ENCODE measurements at regions not wholly inside any gene's neighbourhood (a gene's known extent, or its start where the extent isn't known, plus 50 kb on each side); places are given as distances from the start of the nearest gene placed in this dataset.

DNA sequence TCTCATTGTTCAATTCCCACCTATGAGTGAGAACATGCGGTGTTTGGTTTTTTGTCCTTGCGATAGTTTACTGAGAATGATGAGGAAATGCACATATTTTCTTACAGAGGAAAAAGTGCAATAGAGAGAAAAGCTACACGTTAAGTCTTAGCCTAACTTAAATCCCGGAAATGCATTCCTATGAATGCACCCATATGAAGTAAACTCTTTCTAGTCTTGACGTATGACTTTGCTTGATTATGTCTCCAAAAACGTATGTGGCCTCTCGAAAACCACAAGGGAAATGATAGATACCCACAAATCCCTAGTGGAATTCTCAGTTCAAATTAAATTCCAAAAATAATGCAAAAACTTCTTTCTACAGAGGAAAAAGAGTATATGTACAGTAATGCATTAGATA, 90.7 kb upstream of the SASH1 start:
- Histone ChIP-seq H3K4me3 (ENCODE audit: low read depth, low read length) (no peak overlapping the region), H3K36me3 (ENCODE audit: control insufficient read depth, insufficient read depth, low read length) (no peaks in the 10 kb centered on the region), H3K27me3 (ENCODE audit: control insufficient read depth, insufficient read depth, low read length) (no peaks in the 10 kb centered on the region)
- no peak for TF ChIP-seq CTCF (IDR thresholded peaks at IDR 0.05; ENCODE audit: insufficient read depth, low read length, severe bottlenecking)
- DNase-seq (ENCODE audit: low read depth) (no peak), FAIRE-seq (no peak)

- Histone ChIP-seq H3K27me3 (ENCODE audit: control insufficient read depth, insufficient read depth, low read length) (no peaks in the 10 kb centered on the region), H3K4me3 (ENCODE audit: low read depth, low read length) (no peak overlapping the region), H3K36me3 (ENCODE audit: control insufficient read depth, insufficient read depth, low read length) (no peaks in the 10 kb centered on the region)
- no peak for DNase-seq (ENCODE audit: low read depth)
- TF ChIP-seq CTCF (IDR thresholded peaks at IDR 0.05; ENCODE audit: insufficient read depth, low read length, severe bottlenecking) = no peak
- FAIRE-seq = no peak
Observed at GRCh38 chr6:148257810-148258209, 84.8 kb upstream of the SASH1 start.

GRCh38 chr6:148258868-148259267, 83.8 kb upstream of the SASH1 start:
- no peak for TF ChIP-seq CTCF (IDR thresholded peaks at IDR 0.05; ENCODE audit: insufficient read depth, low read length, severe bottlenecking)
- Histone ChIP-seq H3K36me3 (ENCODE audit: control insufficient read depth, insufficient read depth, low read length) (no peaks in the 10 kb centered on the region), H3K4me3 (ENCODE audit: low read depth, low read length) (no peak overlapping the region), H3K27me3 (ENCODE audit: control insufficient read depth, insufficient read depth, low read length) (no peaks in the 10 kb centered on the region)
- DNase-seq (ENCODE audit: low read depth) (no peak), FAIRE-seq (no peak)

DNA sequence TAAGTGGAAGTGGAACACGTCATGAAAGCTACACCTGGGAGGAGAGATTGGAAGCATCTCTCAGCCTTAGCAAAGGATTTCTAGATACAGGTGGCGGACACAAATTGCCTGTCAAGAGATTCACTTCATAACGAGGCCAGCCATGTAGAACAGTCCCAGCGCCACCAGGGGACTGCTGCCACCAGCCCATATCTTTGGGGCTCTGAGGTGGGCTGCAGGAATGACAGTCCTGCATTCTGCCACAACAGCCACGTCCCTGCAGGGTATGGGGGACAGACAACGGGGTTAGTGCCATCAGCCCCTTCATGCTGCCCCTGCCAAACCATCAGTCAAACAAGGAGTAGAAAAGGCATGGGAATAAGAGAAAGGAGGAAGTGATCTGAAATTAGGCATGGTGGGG, 81.2 kb upstream of the SASH1 start:
- FAIRE-seq = no peak
- no peaks in the 10 kb centered on the region for H3K27me3 ChIP-seq (ENCODE audit: control insufficient read depth, insufficient read depth, low read length)
- TF ChIP-seq CTCF (IDR thresholded peaks at IDR 0.05; ENCODE audit: insufficient read depth, low read length, severe bottlenecking) = no peak
- H3K36me3 ChIP-seq (ENCODE audit: control insufficient read depth, insufficient read depth, low read length) = no peaks in the 10 kb centered on the region
- no peak overlapping the region for H3K4me3 ChIP-seq (ENCODE audit: low read depth, low read length)
- DNase-seq (ENCODE audit: low read depth) = no peak

GRCh38 chr6:148263010-148263409, 79.6 kb upstream of the SASH1 start:
- H3K4me3 ChIP-seq (ENCODE audit: low read depth, low read length) = no peak overlapping the region
- no peak for FAIRE-seq
- DNase-seq (ENCODE audit: low read depth) = peak; percentile 80
- no peaks in the 10 kb centered on the region for H3K36me3 ChIP-seq (ENCODE audit: control insufficient read depth, insufficient read depth, low read length)
- H3K27me3 ChIP-seq (ENCODE audit: control insufficient read depth, insufficient read depth, low read length) = no peaks in the 10 kb centered on the region
- no peak for TF ChIP-seq CTCF (IDR thresholded peaks at IDR 0.05; ENCODE audit: insufficient read depth, low read length, severe bottlenecking)

GRCh38 chr6:148263961-148264360, 78.7 kb upstream of the SASH1 start:
- no peaks in the 10 kb centered on the region for H3K27me3 ChIP-seq (ENCODE audit: control insufficient read depth, insufficient read depth, low read length)
- DNase-seq (ENCODE audit: low read depth) (peak; percentile 15), FAIRE-seq (no peak)
- H3K36me3 ChIP-seq (ENCODE audit: control insufficient read depth, insufficient read depth, low read length) = no peaks in the 10 kb centered on the region
- H3K4me3 ChIP-seq (ENCODE audit: low read depth, low read length) = no peak overlapping the region
- TF ChIP-seq CTCF (IDR thresholded peaks at IDR 0.05; ENCODE audit: insufficient read depth, low read length, severe bottlenecking) = no peak

Data from bronchial epithelial cell (primary cell).